ENCODE measurements at regions not wholly inside any gene's neighbourhood (a gene's known extent, or its start where the extent isn't known, plus 50 kb on each side); places are given as distances from the start of the nearest gene placed in this dataset.

- TF ChIP-seq CTCF (IDR thresholded peaks at IDR 0.05; ENCODE audit: poor library complexity) = no peak
- TF ChIP-seq EZH2 (IDR thresholded peaks at IDR 0.05; ENCODE audit: borderline replicate concordance) = no peak
Measured at GRCh38 chr2:192735447-192735846, 540.7 kb upstream of the TMEFF2 start.

Data from hepatocyte (in vitro differentiated cells).